ENCODE measurements at regions not wholly inside any gene's neighbourhood (a gene's known extent, or its start where the extent isn't known, plus 50 kb on each side); places are given as distances from the start of the nearest gene placed in this dataset.
"Not testable (repeated sequence)": the region's sequence is repeated elsewhere in the genome, so short reads cannot be mapped to it uniquely, and the experiment has no call there.

- DNase-seq = no peak
These were observed 1420.1 kb upstream of the ACO1 start for GRCh38 chr9:30964332-30964731.

- DNase-seq = peak in 1 of 2 experiments; percentile 44
These were observed 1417.0 kb upstream of the ACO1 start for GRCh38 chr9:30967476-30967875.

- DNase-seq = no peak
These were observed 1414.3 kb upstream of the ACO1 start for GRCh38 chr9:30970186-30970585.

- DNase-seq = peak; percentile 65 to 89
These were observed 1413.6 kb upstream of the ACO1 start for GRCh38 chr9:30970812-30971211.

GRCh38 chr9:30972654-30973053, 1411.8 kb upstream of the ACO1 start:
- no peak for DNase-seq

- no peak for DNase-seq
These were observed 1406.5 kb upstream of the ACO1 start for GRCh38 chr9:30977965-30978364.

GRCh38 chr9:30982301-30982700, 1402.1 kb upstream of the ACO1 start:
- DNase-seq = no peak

GRCh38 chr9:30995956-30996738, 1388.3 kb upstream of the ACO1 start:
- no peak for DNase-seq

- no peak for DNase-seq
These were observed 1387.7 kb upstream of the ACO1 start for GRCh38 chr9:30996761-30997160.

- DNase-seq = no peak
These were observed 1387.2 kb upstream of the ACO1 start for GRCh38 chr9:30997291-30997690.

- DNase-seq = no peak
These were observed 1379.3 kb upstream of the ACO1 start for GRCh38 chr9:31005086-31005665.

- no peak for DNase-seq
These were observed 1371.1 kb upstream of the ACO1 start for GRCh38 chr9:31013371-31013770.

- DNase-seq = peak; percentile 58 to 91
These were observed 1360.6 kb upstream of the ACO1 start for GRCh38 chr9:31023847-31024246.

GRCh38 chr9:31027678-31028077, 1356.8 kb upstream of the ACO1 start:
- peak in 1 of 2 experiments; percentile 9 for DNase-seq

- no peak for DNase-seq
These were observed 1356.3 kb upstream of the ACO1 start for GRCh38 chr9:31028137-31028536.

- DNase-seq = peak in 1 of 2 experiments; percentile 19
These were observed 1353.7 kb upstream of the ACO1 start for GRCh38 chr9:31030741-31031202.

- peak in 1 of 2 experiments; percentile 8 for DNase-seq
These were observed 1352.2 kb upstream of the ACO1 start for GRCh38 chr9:31032206-31032605.

- peak; percentile 79 to 91 for DNase-seq
These were observed 1350.1 kb upstream of the ACO1 start for GRCh38 chr9:31034311-31034710.

GRCh38 chr9:31040564-31040963, 1343.9 kb upstream of the ACO1 start:
- DNase-seq = no peak

GRCh38 chr9:31045810-31046209, 1338.6 kb upstream of the ACO1 start:
- DNase-seq = no peak

- DNase-seq = not testable (repeated sequence)
These were observed 1322.9 kb upstream of the ACO1 start for GRCh38 chr9:31061592-31061991.

- DNase-seq = no peak
These were observed 1318.8 kb upstream of the ACO1 start for GRCh38 chr9:31065691-31066090.

- DNase-seq = no peak
These were observed 1317.0 kb upstream of the ACO1 start for GRCh38 chr9:31067418-31067817.

- no peak for DNase-seq
These were observed 1312.7 kb upstream of the ACO1 start for GRCh38 chr9:31071606-31072286.

Measured in NCI-H2081 (cell line).